ENCODE measurements at regions not wholly inside any gene's neighbourhood (a gene's known extent, or its start where the extent isn't known, plus 50 kb on each side); places are given as distances from the start of the nearest gene placed in this dataset.
"Not testable (repeated sequence)": the region's sequence is repeated elsewhere in the genome, so short reads cannot be mapped to it uniquely, and the experiment has no call there.

GRCh38 chr2:210971431-210971830 lies 415.0 kb downstream of the CPS1 start:
- ChIA-PET POLR2A (no interaction called here), CTCF (no interaction called here)
- DNase-seq (ENCODE audit: low read depth, low spot score): no peak
- TF ChIP-seq CTCF (IDR thresholded peaks at IDR 0.05; ENCODE audit: insufficient read depth, low read length, missing control alignments): no peak
- H3K4me3 ChIP-seq (ENCODE audit: low read depth, low read length): no peak overlapping the region

GRCh38 chr2:210986806-210987205 lies 430.4 kb downstream of the CPS1 start:
- CTCF ChIA-PET; H3K4me3 ChIP-seq (ENCODE audit: low read depth, low read length); POLR2A ChIA-PET; DNase-seq (ENCODE audit: low read depth, low spot score): not testable (repeated sequence)

- DNase-seq (ENCODE audit: low read depth, low spot score): no peak
- no peak for TF ChIP-seq CTCF (IDR thresholded peaks at IDR 0.05; ENCODE audit: insufficient read depth, low read length, missing control alignments)
- ChIA-PET CTCF (no interaction called here), POLR2A (no interaction called here)
- no peak overlapping the region for H3K4me3 ChIP-seq (ENCODE audit: low read depth, low read length)
Measured at GRCh38 chr2:210991107-210991506, 434.7 kb downstream of the CPS1 start.

GRCh38 chr2:210994104-210994503 lies 437.7 kb downstream of the CPS1 start:
- CTCF ChIA-PET: no interaction called here
- H3K4me3 ChIP-seq (ENCODE audit: low read depth, low read length): no peak overlapping the region
- DNase-seq (ENCODE audit: low read depth, low spot score): no peak
- POLR2A ChIA-PET: no interaction called here
- TF ChIP-seq CTCF (IDR thresholded peaks at IDR 0.05; ENCODE audit: insufficient read depth, low read length, missing control alignments): no peak

GRCh38 chr2:210997373-210997772 lies 441.0 kb downstream of the CPS1 start:
- H3K4me3 ChIP-seq (ENCODE audit: low read depth, low read length): no peak overlapping the region
- ChIA-PET CTCF (no interaction called here), POLR2A (no interaction called here)
- no peak for DNase-seq (ENCODE audit: low read depth, low spot score)
- no peak for TF ChIP-seq CTCF (IDR thresholded peaks at IDR 0.05; ENCODE audit: insufficient read depth, low read length, missing control alignments)

GRCh38 chr2:210998334-210998733 lies 441.9 kb downstream of the CPS1 start:
- no peak overlapping the region for H3K4me3 ChIP-seq (ENCODE audit: low read depth, low read length)
- no peak for TF ChIP-seq CTCF (IDR thresholded peaks at IDR 0.05; ENCODE audit: insufficient read depth, low read length, missing control alignments)
- ChIA-PET POLR2A (no interaction called here), CTCF (no interaction called here)
- no peak for DNase-seq (ENCODE audit: low read depth, low spot score)

GRCh38 chr2:211014376-211014775 lies 458.0 kb downstream of the CPS1 start:
- CTCF ChIA-PET: no interaction called here
- no peak for DNase-seq (ENCODE audit: low read depth, low spot score)
- no peak overlapping the region for H3K4me3 ChIP-seq (ENCODE audit: low read depth, low read length)
- TF ChIP-seq CTCF (IDR thresholded peaks at IDR 0.05; ENCODE audit: insufficient read depth, low read length, missing control alignments): no peak
- POLR2A ChIA-PET: no interaction called here
